Ovary (tissue), 3 donors: ENCODE measurements at regions not wholly inside any gene's neighbourhood (a gene's known extent, or its start where the extent isn't known, plus 50 kb on each side); places are given as distances from the start of the nearest gene placed in this dataset.

Experiments used
- CTCF ChIP-seq, 3 donors: fragments of 450-650 bp in 2 of 3; fragments of 200-600 bp in 1 of 3; IDR thresholded peaks; one replicate each; pipeline versions ENCODE4 v1.5.1 to v1.8.0; 2016 to 2022; ENCODE audit warnings: antibody characterized with exemption in 3 of 3, mild to moderate bottlenecking in 1 of 3
- EP300 ChIP-seq: sonication (generic); formaldehyde crosslinking; IDR thresholded peaks from one replicate; pipeline ENCODE4 v1.6.1; 2017; ENCODE audit warnings: antibody characterized with exemption
- POLR2A ChIP-seq: fragments of 450-650 bp; IDR thresholded peaks from one replicate; pipeline ENCODE4 v1.6.1; 2017; ENCODE audit warnings: antibody characterized with exemption, mild to moderate bottlenecking, moderate library complexity
- donor health status: DM: no; HTN: no; CAD: no.

DNA sequence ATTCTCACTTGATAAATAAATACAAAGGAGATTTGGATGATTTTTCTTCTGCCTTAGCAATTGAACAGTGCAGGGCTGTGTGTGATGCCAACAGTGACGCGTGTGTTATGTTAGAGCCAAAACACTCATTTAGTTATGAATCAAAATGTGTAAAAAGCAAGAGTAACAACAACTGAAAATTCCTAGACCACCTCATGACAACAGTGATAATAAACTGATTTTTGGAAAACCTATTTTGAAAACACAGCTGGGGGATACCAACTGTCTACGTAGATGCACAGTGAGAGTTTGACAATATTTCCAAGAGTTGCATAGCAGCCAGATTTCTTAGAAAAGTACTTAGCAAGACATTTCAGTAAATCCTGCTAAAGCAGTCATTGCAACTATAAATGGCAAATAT, 323.9 kb downstream of the GALR1 start:
- TF ChIP-seq POLR2A = no peak
- TF ChIP-seq CTCF (IDR thresholded peaks at IDR 0.05) = no peak
- no peak for TF ChIP-seq EP300
